NCI-H1694 treated with DMSO at 0.1 percent for 48 hours (cell line): ENCODE measurements at regions not wholly inside any gene's neighbourhood (a gene's known extent, or its start where the extent isn't known, plus 50 kb on each side); places are given as distances from the start of the nearest gene placed in this dataset.

ENCODE experiments used
- DNase-seq: peaks from one replicate; lab custom pipeline; 2025; lab: John Stamatoyannopoulos, UW

- DNase-seq = no peak
These were observed 82.8 kb upstream of the FXR1 start for GRCh38 chr3:180829409-180830405.

GRCh38 chr3:180835501-180835900 lies 77.0 kb upstream of the FXR1 start:
- no peak for DNase-seq

- no peak for DNase-seq
These were observed 75.7 kb upstream of the FXR1 start for GRCh38 chr3:180836766-180837165.

GRCh38 chr3:180854887-180855286 lies 57.6 kb upstream of the FXR1 start:
- DNase-seq = no peak

- DNase-seq = no peak
These were observed 57.1 kb upstream of the FXR1 start for GRCh38 chr3:180855364-180855763.

- no peak for DNase-seq
These were observed 56.5 kb upstream of the FXR1 start for GRCh38 chr3:180855956-180856355.

- no peak for DNase-seq
These were observed 52.2 kb upstream of the FXR1 start for GRCh38 chr3:180860180-180860858.
